CD4-positive, alpha-beta memory T cell (primary cell): ENCODE measurements at regions not wholly inside any gene's neighbourhood (a gene's known extent, or its start where the extent isn't known, plus 50 kb on each side); places are given as distances from the start of the nearest gene placed in this dataset.

Experiments
- CTCF ChIA-PET: fragments of 350-600 bp; sonication (Branson Sonifier 250); formaldehyde crosslinking; loops from one replicate; lab custom pipeline; 2021; ENCODE audit warnings: inconsistent platforms; ENCODE audit not compliant: partially characterized antibody; lab: Charles Lee
- POLR2A ChIA-PET: fragments of 350-600 bp; sonication (Branson Sonifier 250); formaldehyde crosslinking; loops from one replicate; lab custom pipeline; 2021; ENCODE audit not compliant: partially characterized antibody; lab: Charles Lee
- DNase-seq, 5 donors: peaks; one replicate each; pipeline versions ENCODE4 v3.0.0 to v3.0.0-alpha.2; 2020 to 2022; ENCODE audit warnings: mixed read lengths in 1 of 5
- H3K27ac ChIP-seq: one replicate; pipeline ENCODE4 v1.7.0; 2013; ENCODE audit warnings: low read depth, low read length
- H3K27me3 ChIP-seq: 2 replicates; pipeline ENCODE4 v1.7.0; 2013; ENCODE audit warnings: mild to moderate bottlenecking, low read length, moderate library complexity; ENCODE audit not compliant: insufficient read depth
- H3K36me3 ChIP-seq: 2 replicates; pipeline ENCODE4 v1.7.0; 2013; ENCODE audit warnings: mild to moderate bottlenecking, low read length, moderate library complexity; ENCODE audit not compliant: insufficient read depth
- H3K4me1 ChIP-seq: 2 replicates; pipeline ENCODE4 v1.7.0; 2013; ENCODE audit warnings: mild to moderate bottlenecking, low read length, moderate library complexity; ENCODE audit not compliant: insufficient read depth
- H3K4me3 ChIP-seq, 2 donors: one replicate each; pipeline ENCODE4 v1.7.0; 2013; ENCODE audit warnings: low read length in 2 of 2, mild to moderate bottlenecking in 1 of 2
- H3K9me3 ChIP-seq, 2 donors: one replicate each; pipeline ENCODE4 v1.7.0; 2013; ENCODE audit warnings: low read length in 2 of 2, control low read depth in 1 of 2; ENCODE audit not compliant: control insufficient read depth in 1 of 2
- H3K27ac Mint-ChIP-seq, 7 donors: one replicate each; pipeline ENCODE4 v1.8.0; 2020 to 2021; ENCODE audit warnings: mixed read lengths in 7 of 7, mild to moderate bottlenecking in 6 of 7, inconsistent platforms in 3 of 7, moderate library complexity in 3 of 7
- H3K27me3 Mint-ChIP-seq, 2 donors: one replicate each; pipeline ENCODE4 v1.8.0; 2020 to 2021; ENCODE audit warnings: mixed read lengths in 2 of 2
- H3K36me3 Mint-ChIP-seq, 2 donors: one replicate each; pipeline ENCODE4 v1.8.0; 2020 to 2021; ENCODE audit warnings: mixed read lengths in 2 of 2, inconsistent platforms in 1 of 2, mild to moderate bottlenecking in 1 of 2
- H3K4me1 Mint-ChIP-seq, 4 donors: one replicate each; pipeline ENCODE4 v1.8.0; 2020 to 2021; ENCODE audit warnings: mixed read lengths in 4 of 4, mild to moderate bottlenecking in 1 of 4
- H3K4me3 Mint-ChIP-seq, 8 donors: one replicate each; pipeline ENCODE4 v1.8.0; 2020 to 2021; ENCODE audit warnings: mixed read lengths in 8 of 8, mild to moderate bottlenecking in 7 of 8, moderate library complexity in 6 of 8, inconsistent platforms in 3 of 8
- H3K9me3 Mint-ChIP-seq, 8 donors: one replicate each; pipeline ENCODE4 v1.8.0; 2020 to 2021; ENCODE audit warnings: mixed read lengths in 8 of 8, mild to moderate bottlenecking in 5 of 8, inconsistent platforms in 3 of 8, moderate library complexity in 1 of 8
- intact Hi-C: fragments of 100-400 bp; cut with micrococcal nuclease; formaldehyde crosslinking; loops from one replicate; pipeline ENCODE4 v1.15.1; 2023

DNA sequence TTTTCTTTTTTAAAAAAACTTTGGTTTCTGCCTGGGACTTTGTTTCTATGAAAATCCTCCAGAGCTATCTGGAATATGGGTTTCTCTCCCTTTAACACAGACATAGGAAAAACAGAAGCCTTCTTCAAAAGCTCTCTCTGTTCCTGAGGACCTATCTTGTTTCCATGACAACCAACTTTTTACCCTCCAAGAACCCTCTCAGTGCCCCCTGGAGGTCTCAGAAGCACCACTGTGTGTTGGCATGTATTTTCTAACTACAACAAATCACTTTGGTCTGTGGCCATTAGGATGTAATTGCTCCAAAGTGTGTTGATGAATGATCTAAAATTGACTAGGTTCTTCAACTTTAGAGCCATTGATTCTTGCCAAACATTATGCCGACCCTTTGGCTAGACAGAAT lies 1331.6 kb downstream of the ADGRL3 start:
- no peaks in the 10 kb centered on the region for H3K36me3 Mint-ChIP-seq
- Histone ChIP-seq H3K4me3 (no peak overlapping the region), H3K27ac (no peak overlapping the region), H3K36me3 (no peaks in the 10 kb centered on the region), H3K27me3 (no peaks in the 10 kb centered on the region), H3K4me1 (no peaks in the 10 kb centered on the region), H3K9me3 (peaks cover 0 to 4% of the 10 kb centered on the region in 2 donors)
- no peak for DNase-seq
- intact Hi-C loops: no loop called here
- no peaks in the 10 kb centered on the region for H3K27me3 Mint-ChIP-seq
- ChIA-PET CTCF (no interaction called here), POLR2A (no interaction called here)
- H3K27ac Mint-ChIP-seq: no peak overlapping the region
- H3K4me1 Mint-ChIP-seq: no peaks in the 10 kb centered on the region
- H3K4me3 Mint-ChIP-seq: no peak overlapping the region
- H3K9me3 Mint-ChIP-seq: peaks cover 0 to 23% (median 8%) of the 10 kb centered on the region in 8 donors

DNA sequence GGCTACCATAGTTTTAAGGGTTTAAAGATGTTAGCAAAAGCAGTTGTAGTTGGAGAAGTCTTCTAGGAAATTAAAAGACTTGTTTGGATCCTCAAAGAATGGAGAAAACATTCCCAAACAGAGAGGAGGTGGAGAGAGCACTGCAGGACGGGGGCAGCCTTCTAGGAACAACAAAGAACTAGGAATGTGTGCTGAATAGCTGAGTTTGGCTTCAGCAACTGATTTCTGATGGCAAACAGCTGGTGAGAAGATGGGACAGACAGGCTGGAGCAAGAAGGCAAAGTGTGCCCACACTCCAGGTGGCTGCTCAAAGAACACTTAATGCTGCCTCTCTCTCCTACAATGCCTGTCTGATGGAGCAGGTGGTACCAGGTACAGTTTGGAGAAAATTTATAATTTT lies 1331.1 kb downstream of the ADGRL3 start:
- Mint-ChIP-seq H3K4me1 (no peaks in the 10 kb centered on the region), H3K9me3 (peaks cover 0 to 23% (median 9%) of the 10 kb centered on the region in 8 donors), H3K36me3 (no peaks in the 10 kb centered on the region), H3K4me3 (no peak overlapping the region), H3K27ac (no peak overlapping the region), H3K27me3 (no peaks in the 10 kb centered on the region)
- Histone ChIP-seq H3K27me3 (no peaks in the 10 kb centered on the region), H3K36me3 (no peaks in the 10 kb centered on the region), H3K4me1 (no peaks in the 10 kb centered on the region), H3K4me3 (no peak overlapping the region), H3K9me3 (peaks cover 0 to 4% of the 10 kb centered on the region in 2 donors), H3K27ac (no peak overlapping the region)
- ChIA-PET CTCF (no interaction called here), POLR2A (no interaction called here)
- no peak for DNase-seq
- intact Hi-C loops: no loop called here

DNA sequence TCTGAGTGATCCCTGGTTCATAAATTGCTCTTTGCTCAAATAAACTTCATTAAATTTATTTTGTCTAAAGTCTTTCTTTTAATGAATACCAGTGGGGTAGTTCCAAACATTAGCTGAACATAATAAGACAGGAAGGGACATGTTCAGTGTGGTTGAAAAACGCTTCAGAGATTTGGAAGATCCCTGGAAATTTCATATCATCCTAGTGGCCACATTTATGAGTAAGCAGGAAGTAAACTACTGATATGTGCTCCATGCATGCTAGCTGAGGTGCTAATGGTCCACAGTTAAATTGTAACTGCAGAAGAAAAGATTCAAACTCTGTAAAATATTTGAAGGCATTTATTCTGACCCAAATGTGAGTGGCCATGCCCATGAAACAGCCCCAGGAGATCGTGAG lies 1328.7 kb downstream of the ADGRL3 start:
- CTCF ChIA-PET: no interaction called here
- POLR2A ChIA-PET: no interaction called here
- no peaks in the 10 kb centered on the region for H3K27me3 Mint-ChIP-seq
- H3K4me3 Mint-ChIP-seq: no peak overlapping the region
- Histone ChIP-seq H3K4me1 (no peaks in the 10 kb centered on the region), H3K9me3 (peaks cover 0 to 4% of the 10 kb centered on the region in 2 donors), H3K36me3 (no peaks in the 10 kb centered on the region), H3K27ac (no peak overlapping the region), H3K4me3 (no peak overlapping the region), H3K27me3 (no peaks in the 10 kb centered on the region)
- no peaks in the 10 kb centered on the region for H3K4me1 Mint-ChIP-seq
- intact Hi-C loops: no loop called here
- no peak overlapping the region for H3K27ac Mint-ChIP-seq
- DNase-seq: no peak
- peaks cover 0 to 33% (median 13%) of the 10 kb centered on the region in 8 donors for H3K9me3 Mint-ChIP-seq
- H3K36me3 Mint-ChIP-seq: no peaks in the 10 kb centered on the region

DNA sequence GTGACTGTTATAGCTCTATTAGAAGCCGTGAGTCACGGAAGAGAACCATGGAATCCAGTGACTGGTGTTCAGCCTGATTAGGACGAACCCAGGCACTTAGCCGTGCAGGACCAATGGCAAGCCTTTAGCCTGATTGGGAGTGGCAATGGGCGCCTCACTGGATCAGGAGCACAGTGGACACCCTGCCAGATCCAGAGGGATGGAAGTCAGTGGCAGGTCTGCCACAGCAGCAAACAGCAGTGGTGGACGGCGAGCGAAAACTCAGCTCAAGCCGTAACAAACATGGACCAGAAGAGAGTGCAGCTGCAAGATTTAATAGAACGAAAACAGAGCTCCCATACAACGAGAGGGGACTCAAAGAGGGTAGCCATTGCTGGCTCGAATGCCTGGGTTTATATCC lies 1326.5 kb downstream of the ADGRL3 start:
- Mint-ChIP-seq H3K4me3 (no peak overlapping the region), H3K27me3 (no peaks in the 10 kb centered on the region), H3K4me1 (no peaks in the 10 kb centered on the region), H3K27ac (no peak overlapping the region), H3K36me3 (no peaks in the 10 kb centered on the region), H3K9me3 (peaks cover 0 to 30% (median 13%) of the 10 kb centered on the region in 8 donors)
- H3K4me3 ChIP-seq: no peak overlapping the region
- no peaks in the 10 kb centered on the region for H3K36me3 ChIP-seq
- intact Hi-C loops: no loop called here
- H3K4me1 ChIP-seq: no peaks in the 10 kb centered on the region
- no peaks in the 10 kb centered on the region for H3K27me3 ChIP-seq
- ChIA-PET CTCF (no interaction called here), POLR2A (no interaction called here)
- DNase-seq: peak in 1 of 5 donors; percentile 10
- H3K9me3 ChIP-seq: peaks cover 0 to 4% of the 10 kb centered on the region in 2 donors
- no peak overlapping the region for H3K27ac ChIP-seq

DNA sequence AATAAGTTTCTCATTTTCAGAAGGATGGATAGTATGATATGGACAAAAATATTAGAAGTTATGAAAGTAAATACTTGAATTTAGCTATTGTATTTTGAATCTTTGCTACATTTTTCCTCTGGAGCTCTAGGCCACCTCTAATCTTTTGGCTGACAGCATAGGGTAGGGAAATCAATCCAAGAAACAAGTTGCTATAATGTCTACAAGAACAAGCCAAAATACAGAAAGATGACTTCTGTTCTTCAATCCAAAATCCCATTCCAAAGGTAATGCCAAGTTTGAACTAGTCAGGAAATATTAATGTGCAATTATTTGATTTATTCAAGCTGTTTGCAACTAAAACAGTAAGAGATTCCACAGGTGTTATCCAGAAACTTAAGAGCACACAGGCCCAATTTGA lies 1323.1 kb downstream of the ADGRL3 start:
- Mint-ChIP-seq H3K27me3 (no peaks in the 10 kb centered on the region), H3K4me1 (no peaks in the 10 kb centered on the region), H3K27ac (no peak overlapping the region), H3K9me3 (peaks cover 0 to 27% (median 15%) of the 10 kb centered on the region in 8 donors), H3K36me3 (no peaks in the 10 kb centered on the region), H3K4me3 (no peak overlapping the region)
- POLR2A ChIA-PET: no interaction called here
- Histone ChIP-seq H3K4me3 (no peak overlapping the region), H3K27me3 (no peaks in the 10 kb centered on the region), H3K27ac (no peak overlapping the region), H3K9me3 (peaks cover 0 to 4% of the 10 kb centered on the region in 2 donors), H3K4me1 (no peaks in the 10 kb centered on the region), H3K36me3 (no peaks in the 10 kb centered on the region)
- no peak for DNase-seq
- intact Hi-C loops: no loop called here
- CTCF ChIA-PET: no interaction called here

DNA sequence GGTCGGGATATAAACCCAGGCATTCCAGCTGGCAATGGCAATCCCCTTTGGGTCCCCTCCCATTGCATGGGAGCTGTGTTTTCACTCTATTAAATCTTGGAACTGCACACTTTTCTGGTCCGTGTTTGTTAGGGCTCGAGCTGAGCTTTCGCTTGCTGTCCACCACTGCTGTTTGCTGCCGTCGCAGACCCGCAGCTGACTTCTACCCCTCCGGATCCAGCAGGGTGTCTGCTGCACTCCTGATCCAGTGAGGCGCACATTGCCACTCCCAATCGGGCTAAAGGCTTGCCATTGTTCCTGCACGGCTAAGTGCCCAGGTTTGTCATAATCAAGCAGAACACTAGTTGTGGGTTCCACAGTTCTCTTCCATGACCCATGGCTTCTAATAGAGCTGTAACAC lies 1322.1 kb downstream of the ADGRL3 start:
- no peak overlapping the region for H3K27ac ChIP-seq
- peaks cover 0 to 1% of the 10 kb centered on the region in 2 donors for H3K9me3 ChIP-seq
- Mint-ChIP-seq H3K27me3 (no peaks in the 10 kb centered on the region), H3K9me3 (peaks cover 0 to 24% (median 15%) of the 10 kb centered on the region in 8 donors), H3K4me1 (no peaks in the 10 kb centered on the region), H3K36me3 (no peaks in the 10 kb centered on the region), H3K27ac (no peak overlapping the region), H3K4me3 (no peak overlapping the region)
- intact Hi-C loops: no loop called here
- no peaks in the 10 kb centered on the region for H3K4me1 ChIP-seq
- POLR2A ChIA-PET: no interaction called here
- no peak for DNase-seq
- H3K27me3 ChIP-seq: no peaks in the 10 kb centered on the region
- CTCF ChIA-PET: no interaction called here
- H3K36me3 ChIP-seq: no peaks in the 10 kb centered on the region
- H3K4me3 ChIP-seq: no peak overlapping the region

DNA sequence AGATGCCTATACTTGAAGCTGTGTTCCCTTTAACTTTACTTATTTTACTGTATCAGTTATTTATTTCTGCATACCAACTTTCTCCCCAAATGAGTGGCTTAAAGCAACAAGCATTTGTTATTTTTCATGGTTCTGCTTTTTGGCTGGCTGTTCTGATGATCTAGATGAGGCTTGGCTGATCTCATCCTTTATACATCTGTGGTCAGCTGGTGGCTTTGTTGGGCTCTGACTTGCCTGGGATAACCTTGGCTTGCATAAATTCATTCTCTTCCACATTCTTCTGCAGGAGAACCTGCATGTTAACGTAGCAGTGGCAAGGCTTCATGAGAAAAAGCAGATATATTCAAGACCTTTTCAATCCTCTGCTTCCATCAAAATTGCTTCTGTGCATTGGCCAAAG lies 1317.6 kb downstream of the ADGRL3 start:
- Mint-ChIP-seq H3K9me3 (peaks cover 0 to 12% (median 7%) of the 10 kb centered on the region in 8 donors), H3K27me3 (no peaks in the 10 kb centered on the region), H3K36me3 (no peaks in the 10 kb centered on the region), H3K4me1 (no peaks in the 10 kb centered on the region), H3K27ac (no peak overlapping the region), H3K4me3 (no peak overlapping the region)
- H3K36me3 ChIP-seq: no peaks in the 10 kb centered on the region
- peaks cover 0 to 4% of the 10 kb centered on the region in 2 donors for H3K9me3 ChIP-seq
- no peaks in the 10 kb centered on the region for H3K27me3 ChIP-seq
- intact Hi-C loops: no loop called here
- DNase-seq: no peak
- H3K27ac ChIP-seq: no peak overlapping the region
- POLR2A ChIA-PET: no interaction called here
- CTCF ChIA-PET: no interaction called here
- H3K4me3 ChIP-seq: no peak overlapping the region
- no peaks in the 10 kb centered on the region for H3K4me1 ChIP-seq

DNA sequence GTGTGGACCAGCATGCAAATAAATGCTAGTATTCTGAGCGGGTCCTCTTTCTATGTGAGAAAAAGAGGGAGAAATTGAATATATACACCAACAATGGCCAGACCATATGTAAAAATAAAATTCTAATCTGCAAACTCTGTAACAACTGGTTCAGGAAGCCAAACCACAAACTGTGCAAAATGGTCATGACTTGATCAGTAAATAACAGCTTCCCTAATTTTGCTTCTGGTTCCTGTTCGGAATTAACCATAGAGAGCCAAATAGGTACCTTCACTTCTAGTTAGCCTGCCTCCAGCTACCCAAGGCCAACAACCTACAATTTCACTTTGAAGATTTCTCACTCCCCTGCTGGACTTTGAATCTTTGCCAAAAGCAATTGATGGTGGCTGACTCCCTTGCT lies 1313.2 kb downstream of the ADGRL3 start:
- Histone ChIP-seq H3K4me1 (no peaks in the 10 kb centered on the region), H3K27me3 (no peaks in the 10 kb centered on the region), H3K27ac (no peak overlapping the region), H3K9me3 (peaks cover 0 to 4% of the 10 kb centered on the region in 2 donors), H3K36me3 (no peaks in the 10 kb centered on the region), H3K4me3 (no peak overlapping the region)
- intact Hi-C loops: no loop called here
- Mint-ChIP-seq H3K9me3 (peaks cover 0 to 21% (median 8%) of the 10 kb centered on the region in 8 donors), H3K4me3 (no peak overlapping the region), H3K27me3 (no peaks in the 10 kb centered on the region), H3K4me1 (no peaks in the 10 kb centered on the region), H3K27ac (no peak overlapping the region), H3K36me3 (no peaks in the 10 kb centered on the region)
- no peak for DNase-seq
- POLR2A ChIA-PET: no interaction called here
- CTCF ChIA-PET: no interaction called here
